Activated T-cell treated with anti-CD3 and anti-CD28 coated beads, Interleukin-2, amount 50 U/mL, for 4 hours (primary cell): ENCODE measurements at regions not wholly inside any gene's neighbourhood (a gene's known extent, or its start where the extent isn't known, plus 50 kb on each side); places are given as distances from the start of the nearest gene placed in this dataset.
"Not testable (repeated sequence)": the region's sequence is repeated elsewhere in the genome, so short reads cannot be mapped to it uniquely, and the experiment has no call there.

ENCODE experiments used
- ATAC-seq, 2 donors: fragments of 200-7000 bp; cut with Tn5 transposase; one replicate each; pipeline ENCODE4 v1.10.0; 2021
- DNase-seq: peaks from one replicate; pipeline ENCODE4 v3.0.0-alpha.2; 2020
- H3K27me3 Mint-ChIP-seq: one replicate; pipeline ENCODE4 v1.8.0; 2021; ENCODE audit warnings: low read depth, mixed read lengths
- H3K36me3 Mint-ChIP-seq: one replicate; pipeline ENCODE4 v1.8.0; 2022; ENCODE audit warnings: mixed read lengths; ENCODE audit not compliant: insufficient read depth
- H3K4me1 Mint-ChIP-seq: one replicate; pipeline ENCODE4 v1.8.0; 2021; ENCODE audit warnings: low read depth, mixed read lengths
- H3K4me3 Mint-ChIP-seq: one replicate; pipeline ENCODE4 v1.8.0; 2021; ENCODE audit warnings: mild to moderate bottlenecking, moderate library complexity, mixed read lengths
- H3K9me3 Mint-ChIP-seq: one replicate; pipeline ENCODE4 v1.8.0; 2021; ENCODE audit warnings: mixed read lengths

- not testable (repeated sequence) for H3K9me3 Mint-ChIP-seq
- H3K36me3 Mint-ChIP-seq: peaks cover 18% of the 10 kb centered on the region
Measured at GRCh38 chr15:30729880-30730590, 104.1 kb downstream of the ARHGAP11B start.

GRCh38 chr15:30730633-30731032, 104.7 kb downstream of the ARHGAP11B start:
- DNase-seq, H3K4me3 Mint-ChIP-seq, H3K4me1 Mint-ChIP-seq, ATAC-seq, H3K9me3 Mint-ChIP-seq, H3K27me3 Mint-ChIP-seq: not testable (repeated sequence)
- peaks cover 18% of the 10 kb centered on the region for H3K36me3 Mint-ChIP-seq

More at GRCh38 chr15:30729880-30730590, 104.1 kb downstream of the ARHGAP11B start:
- not testable (repeated sequence) for H3K4me1 Mint-ChIP-seq, DNase-seq, H3K27me3 Mint-ChIP-seq, H3K4me3 Mint-ChIP-seq, ATAC-seq

- H3K36me3 Mint-ChIP-seq: peaks cover 13% of the 10 kb centered on the region
- H3K4me1 Mint-ChIP-seq, H3K4me3 Mint-ChIP-seq, H3K9me3 Mint-ChIP-seq, H3K27me3 Mint-ChIP-seq, ATAC-seq, DNase-seq: not testable (repeated sequence)
Measured at GRCh38 chr15:30732100-30732499, 106.2 kb downstream of the ARHGAP11B start.

- not testable (repeated sequence) for H3K4me3 Mint-ChIP-seq, DNase-seq, ATAC-seq, H3K9me3 Mint-ChIP-seq, H3K4me1 Mint-ChIP-seq, H3K36me3 Mint-ChIP-seq, H3K27me3 Mint-ChIP-seq
Measured at GRCh38 chr15:30735884-30736564, 110.1 kb downstream of the ARHGAP11B start.

- H3K36me3 Mint-ChIP-seq, H3K4me3 Mint-ChIP-seq, H3K9me3 Mint-ChIP-seq, H3K27me3 Mint-ChIP-seq, DNase-seq, ATAC-seq, H3K4me1 Mint-ChIP-seq: not testable (repeated sequence)
Measured at GRCh38 chr15:30742796-30743195, 116.9 kb downstream of the ARHGAP11B start.

GRCh38 chr15:30749048-30749447, 123.1 kb downstream of the ARHGAP11B start:
- not testable (repeated sequence) for H3K27me3 Mint-ChIP-seq, H3K4me3 Mint-ChIP-seq, DNase-seq, H3K4me1 Mint-ChIP-seq, ATAC-seq, H3K36me3 Mint-ChIP-seq, H3K9me3 Mint-ChIP-seq

GRCh38 chr15:30755036-30755687, 129.2 kb downstream of the ARHGAP11B start:
- H3K9me3 Mint-ChIP-seq, H3K4me1 Mint-ChIP-seq, H3K4me3 Mint-ChIP-seq, H3K36me3 Mint-ChIP-seq, H3K27me3 Mint-ChIP-seq: not testable (repeated sequence)
- ATAC-seq (peak; percentile 61 to 67), DNase-seq (peak; percentile 49)

GRCh38 chr15:30760633-30761032, 134.7 kb downstream of the ARHGAP11B start:
- H3K27me3 Mint-ChIP-seq, ATAC-seq, DNase-seq: not testable (repeated sequence)

GRCh38 chr15:30761365-30761764, 135.4 kb downstream of the ARHGAP11B start:
- not testable (repeated sequence) for H3K27me3 Mint-ChIP-seq, H3K4me3 Mint-ChIP-seq, DNase-seq, H3K4me1 Mint-ChIP-seq, H3K36me3 Mint-ChIP-seq, ATAC-seq, H3K9me3 Mint-ChIP-seq

More at GRCh38 chr15:30760633-30761032, 134.7 kb downstream of the ARHGAP11B start:
- not testable (repeated sequence) for H3K4me3 Mint-ChIP-seq, H3K36me3 Mint-ChIP-seq, H3K9me3 Mint-ChIP-seq, H3K4me1 Mint-ChIP-seq

- not testable (repeated sequence) for ATAC-seq, H3K4me3 Mint-ChIP-seq, H3K9me3 Mint-ChIP-seq, DNase-seq, H3K4me1 Mint-ChIP-seq, H3K36me3 Mint-ChIP-seq, H3K27me3 Mint-ChIP-seq
Measured at GRCh38 chr15:30769390-30770124, 134.2 kb upstream of the FAN1 start.

- Mint-ChIP-seq H3K27me3 (no peaks in the 10 kb centered on the region), H3K4me3 (no peak overlapping the region), H3K4me1 (peaks cover 3% of the 10 kb centered on the region)
Measured at GRCh38 chr15:30770759-30771158, 133.0 kb upstream of the FAN1 start.

GRCh38 chr15:30783019-30783418, 120.7 kb upstream of the FAN1 start:
- H3K9me3 Mint-ChIP-seq: peaks cover 3% of the 10 kb centered on the region
- H3K4me3 Mint-ChIP-seq: no peak overlapping the region
- ATAC-seq (no peak), DNase-seq (no peak)
- H3K36me3 Mint-ChIP-seq: no peaks in the 10 kb centered on the region
- no peaks in the 10 kb centered on the region for H3K27me3 Mint-ChIP-seq
- H3K4me1 Mint-ChIP-seq: no peaks in the 10 kb centered on the region

More at GRCh38 chr15:30770759-30771158, 133.0 kb upstream of the FAN1 start:
- DNase-seq: no peak
- Mint-ChIP-seq H3K36me3 (peaks cover 4% of the 10 kb centered on the region), H3K9me3 (no peaks in the 10 kb centered on the region)
- no peak for ATAC-seq

GRCh38 chr15:30788595-30788994, 115.1 kb upstream of the FAN1 start:
- H3K4me3 Mint-ChIP-seq: no peak overlapping the region
- H3K27me3 Mint-ChIP-seq: peaks cover 18% of the 10 kb centered on the region
- ATAC-seq: no peak
- no peaks in the 10 kb centered on the region for H3K36me3 Mint-ChIP-seq
- no peaks in the 10 kb centered on the region for H3K4me1 Mint-ChIP-seq
- no peak for DNase-seq
- no peaks in the 10 kb centered on the region for H3K9me3 Mint-ChIP-seq
